GM04504 (cell line): ENCODE measurements at regions not wholly inside any gene's neighbourhood (a gene's known extent, or its start where the extent isn't known, plus 50 kb on each side); places are given as distances from the start of the nearest gene placed in this dataset.
"Not testable (repeated sequence)": the region's sequence is repeated elsewhere in the genome, so short reads cannot be mapped to it uniquely, and the experiment has no call there.

Experiments
- DNase-seq: peaks from one replicate; pipeline ENCODE4 v3.0.0-alpha.2; 2012; ENCODE audit warnings: low read depth

DNA sequence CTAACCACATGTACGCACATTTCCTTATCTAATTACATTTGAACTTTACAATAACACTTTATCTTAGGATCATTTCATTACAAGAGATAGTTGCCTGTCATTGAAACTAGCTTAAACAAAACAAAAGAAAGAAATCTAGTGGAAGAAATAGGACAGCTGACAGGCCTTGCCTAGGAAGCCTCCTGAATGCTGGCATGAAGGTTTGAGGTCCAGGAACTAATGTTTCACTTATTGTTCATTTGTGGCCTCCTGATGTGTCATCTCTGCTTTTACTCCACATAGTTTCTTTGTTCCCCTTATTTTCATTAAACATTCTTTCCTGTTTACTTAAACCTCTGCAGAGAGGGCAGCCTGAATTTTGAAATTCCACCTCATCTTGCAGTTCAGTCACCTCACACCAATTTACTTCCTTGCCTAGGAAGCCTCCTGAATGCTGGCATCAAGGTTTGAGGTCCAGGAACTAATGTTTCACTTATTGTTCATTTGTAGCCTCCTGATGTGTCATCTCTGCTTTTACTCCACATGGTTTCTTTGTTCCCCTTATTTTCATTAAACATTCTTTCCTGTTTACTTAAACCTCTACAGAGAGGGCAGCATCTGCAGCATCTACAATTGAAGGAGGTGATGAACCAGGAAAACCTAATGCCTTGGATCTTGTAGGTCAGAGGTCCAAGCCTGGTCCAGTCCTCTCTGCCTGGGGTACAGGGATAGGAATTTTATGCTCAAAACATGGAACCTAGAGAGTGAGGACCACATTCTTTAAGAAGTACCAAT lies 319.2 kb downstream of the SPATA31A1 start:
- not testable (repeated sequence) for DNase-seq

DNA sequence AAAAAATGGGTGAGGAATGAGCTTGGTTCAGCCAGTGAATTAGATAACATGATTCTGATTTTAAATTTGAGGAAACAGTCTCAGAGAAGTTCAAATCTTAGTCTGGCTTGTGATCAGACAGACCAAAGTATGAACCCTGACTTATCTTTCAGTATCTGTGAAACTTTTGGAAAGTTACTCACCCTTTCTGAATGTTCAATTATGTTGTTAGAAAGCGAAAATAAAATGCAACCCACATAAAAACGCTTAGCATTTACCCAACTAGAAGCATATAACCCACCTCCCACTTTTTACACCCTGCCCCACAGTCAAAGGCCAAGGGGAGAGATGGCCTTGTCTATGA lies 319.7 kb downstream of the SPATA31A1 start:
- DNase-seq, result not testable (repeated sequence)

DNA sequence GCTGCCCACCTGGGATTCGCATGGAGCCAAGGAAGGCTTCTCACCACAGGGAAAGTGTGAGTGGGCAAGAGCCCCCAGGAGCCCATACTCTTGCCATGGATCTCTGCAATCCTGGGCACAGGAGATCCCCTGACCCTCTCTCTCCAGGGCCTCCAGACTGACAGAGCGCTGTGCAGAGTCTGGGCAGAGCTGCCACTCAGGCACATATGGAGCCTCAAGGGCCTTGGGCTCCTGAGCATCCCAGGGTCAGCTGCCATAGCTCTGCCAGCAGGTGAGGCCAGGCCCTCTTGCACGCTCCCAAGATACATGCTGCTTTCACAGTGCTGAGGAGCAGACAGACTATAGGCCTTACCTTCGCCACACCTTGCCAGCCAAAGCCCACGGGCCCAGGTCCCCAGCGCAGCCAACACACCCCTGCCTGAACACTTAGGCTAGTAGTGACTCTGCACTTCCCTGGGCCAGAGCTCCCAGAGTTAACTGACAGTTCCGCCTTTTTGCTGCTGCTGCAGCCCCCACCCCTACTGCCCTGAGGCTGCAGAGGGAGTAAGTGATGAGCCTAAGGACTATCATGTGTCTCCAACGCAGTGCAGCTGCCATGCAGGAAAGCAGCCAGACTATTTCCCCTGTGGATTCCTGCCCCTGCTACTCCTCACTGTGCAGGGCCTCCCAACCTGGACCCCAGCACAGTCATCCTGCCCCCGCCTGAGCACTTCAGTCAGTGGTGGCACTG lies 323.2 kb downstream of the SPATA31A1 start:
- DNase-seq, result not testable (repeated sequence)

DNA sequence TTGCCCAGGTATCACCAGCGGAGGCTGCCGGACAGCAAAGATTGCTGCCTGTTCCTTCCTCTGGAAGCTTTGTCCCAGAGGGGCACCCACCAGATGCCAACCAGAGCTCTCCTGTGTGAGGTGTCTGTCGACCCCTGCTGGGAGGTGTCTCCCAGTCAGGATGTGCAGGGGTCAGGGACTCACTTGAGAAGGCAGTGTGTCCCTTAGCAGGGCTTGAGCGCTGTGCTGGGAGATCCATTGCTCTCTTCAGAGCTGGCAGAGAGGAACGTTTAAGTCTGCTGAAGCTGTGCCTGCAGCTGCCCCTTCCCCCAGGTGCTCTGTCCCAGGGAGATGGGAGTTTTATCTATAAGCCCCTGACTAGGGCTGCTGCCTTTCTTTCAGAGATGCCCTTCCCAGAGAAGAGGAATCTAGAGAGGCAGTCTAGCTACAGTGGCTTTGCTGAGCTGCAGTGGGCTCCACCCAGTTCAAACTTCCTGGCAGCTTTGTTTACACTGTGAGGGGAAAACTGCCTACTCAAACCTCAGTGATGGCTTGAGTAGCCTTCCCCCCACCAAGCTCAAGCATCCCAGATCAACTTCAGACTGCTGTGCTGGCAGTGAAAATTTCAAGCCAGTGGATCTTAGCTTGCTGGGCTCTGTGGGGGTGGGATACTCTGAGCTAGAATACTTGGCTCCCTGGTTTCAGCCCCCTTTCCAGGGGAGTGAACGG lies 325.4 kb downstream of the SPATA31A1 start:
- DNase-seq, result not testable (repeated sequence)

DNA sequence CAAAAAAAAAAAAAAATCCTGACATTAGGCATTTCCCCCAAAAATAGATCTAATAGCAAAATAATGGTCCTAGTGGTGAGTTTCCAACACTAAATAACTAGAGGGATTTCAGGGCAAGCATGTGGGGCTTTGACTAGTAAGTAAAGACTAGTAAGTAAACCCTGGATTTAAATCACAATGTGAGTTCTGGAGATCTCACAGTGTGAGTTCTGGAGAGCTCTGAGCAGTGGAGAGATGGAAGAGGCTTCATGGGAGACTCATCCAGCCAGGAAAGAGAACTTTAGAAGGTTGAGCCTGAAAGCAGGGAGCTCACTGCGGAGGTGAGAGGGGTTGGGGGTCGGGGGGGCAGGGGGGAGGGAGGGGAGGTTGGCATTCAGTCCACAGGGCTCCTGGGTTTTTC lies 373.4 kb downstream of the SPATA31A1 start:
- not testable (repeated sequence) for DNase-seq

DNA sequence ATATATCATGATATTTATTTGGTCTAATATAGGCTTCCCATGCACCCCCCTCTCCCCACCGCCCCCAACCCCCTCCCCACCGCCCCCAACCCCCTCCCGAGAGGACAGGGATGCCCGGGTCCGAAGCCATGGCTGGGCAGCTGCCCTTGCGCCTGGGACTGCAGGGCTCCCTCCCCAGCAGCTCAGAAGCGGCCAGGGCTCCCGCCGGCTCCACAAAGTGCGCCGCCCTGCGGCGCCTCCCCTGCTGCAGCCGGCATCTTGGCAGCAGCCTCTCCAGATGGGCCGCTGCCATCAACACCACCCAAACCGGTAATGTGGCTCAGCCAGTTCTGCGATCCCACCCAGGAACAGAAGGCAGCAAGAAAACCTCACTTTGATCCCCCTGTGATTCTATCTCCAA lies 389.4 kb downstream of the SPATA31A1 start:
- DNase-seq, result not testable (repeated sequence)

DNA sequence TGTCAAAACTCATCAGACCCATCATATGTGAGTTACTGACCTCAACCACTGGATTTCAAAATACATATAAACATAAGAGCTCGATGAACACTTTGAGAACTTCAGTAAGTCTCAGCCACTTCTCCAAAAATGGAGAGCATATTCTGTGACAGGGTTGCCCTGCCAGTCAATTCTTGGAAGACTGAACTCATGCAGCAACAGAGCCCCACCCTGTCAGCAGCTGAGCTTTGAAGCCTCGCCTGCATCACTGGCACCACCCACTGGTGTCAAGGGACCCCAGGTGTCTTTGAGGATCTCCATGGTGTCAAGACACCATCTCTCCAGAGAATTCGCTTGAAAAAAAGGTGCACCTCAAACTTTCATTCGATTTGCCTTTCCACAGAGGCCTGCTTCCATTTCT lies 420.1 kb downstream of the SPATA31A1 start:
- not testable (repeated sequence) for DNase-seq

DNA sequence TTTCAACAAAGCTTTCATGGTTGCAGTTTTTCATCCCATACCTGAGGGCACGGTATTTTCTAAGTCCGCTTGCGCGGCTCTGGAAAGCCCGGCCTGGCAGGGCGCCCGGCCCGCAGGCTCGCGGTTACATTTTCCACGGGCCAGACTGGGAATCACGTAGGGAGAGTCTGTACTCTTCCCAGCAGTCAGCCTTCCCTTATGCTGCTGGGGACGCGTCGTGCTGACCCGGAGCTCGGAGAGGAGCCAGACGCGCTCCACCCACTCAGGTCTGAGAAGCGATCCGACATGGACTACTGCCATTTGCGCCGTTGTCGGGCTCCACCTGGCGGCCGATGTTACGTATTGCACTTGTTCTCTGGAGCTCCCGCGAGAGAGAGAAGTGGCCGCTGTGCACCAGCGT lies 435.9 kb downstream of the SPATA31A1 start:
- not testable (repeated sequence) for DNase-seq

DNA sequence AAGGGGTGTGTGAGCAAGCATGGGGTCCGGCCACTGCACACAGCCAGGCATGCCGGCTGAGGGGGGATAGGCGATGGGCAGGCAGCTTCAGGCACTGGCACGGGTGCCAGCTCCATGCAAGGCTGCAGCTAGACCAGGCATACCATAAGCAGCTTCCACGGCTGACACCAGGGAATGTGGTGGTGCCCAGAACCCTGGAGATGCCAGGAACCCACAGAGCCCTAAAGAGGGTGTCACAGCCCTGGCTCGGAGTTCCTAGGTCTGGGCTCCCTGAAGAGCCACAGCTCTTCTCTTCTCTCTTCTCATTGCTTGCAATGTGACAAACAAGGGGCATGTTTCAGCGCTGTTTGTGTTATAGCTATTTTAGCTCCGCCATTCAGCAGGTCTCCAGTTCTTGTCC lies 442.5 kb downstream of the SPATA31A1 start:
- DNase-seq, result not testable (repeated sequence)

DNA sequence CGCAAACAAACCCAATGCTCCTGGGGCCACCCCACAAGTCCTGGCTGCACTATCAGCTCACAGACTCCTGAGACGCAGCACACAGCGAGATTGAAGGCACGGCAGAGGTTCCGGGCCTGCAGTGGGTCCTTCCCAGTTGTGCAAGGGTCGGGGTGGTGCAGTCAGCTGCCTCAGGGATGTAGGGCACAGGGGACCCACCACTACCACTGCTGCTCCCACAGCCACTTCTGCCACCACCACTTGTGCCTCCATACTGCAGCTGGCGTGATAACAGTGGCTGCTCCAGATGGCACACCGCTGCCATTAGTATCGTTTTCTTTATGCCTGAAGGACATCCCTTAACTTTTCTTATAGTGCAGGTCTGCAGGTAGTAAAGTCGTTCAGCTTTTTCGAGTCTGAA lies 443.8 kb downstream of the SPATA31A1 start:
- DNase-seq, result not testable (repeated sequence)

DNA sequence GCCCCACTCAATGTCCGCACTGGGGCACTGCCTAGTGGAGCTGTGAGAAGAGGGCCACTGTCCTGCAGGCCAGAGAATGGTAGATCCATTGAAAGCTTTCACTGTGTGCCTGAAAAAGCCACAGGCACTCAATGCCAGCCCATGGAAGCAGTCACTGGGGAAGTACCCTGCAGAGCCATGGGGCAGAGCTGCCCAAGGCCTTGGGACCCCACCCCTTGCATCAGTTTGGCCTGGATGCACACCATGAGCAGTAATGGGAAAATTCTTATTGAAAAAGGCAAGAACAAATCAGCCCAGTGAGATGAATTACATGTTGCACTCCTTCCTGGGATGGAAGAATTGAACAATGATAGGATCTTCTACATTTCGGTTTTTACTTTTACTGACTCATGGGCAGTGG lies 447.1 kb downstream of the SPATA31A1 start:
- DNase-seq, result not testable (repeated sequence)

DNA sequence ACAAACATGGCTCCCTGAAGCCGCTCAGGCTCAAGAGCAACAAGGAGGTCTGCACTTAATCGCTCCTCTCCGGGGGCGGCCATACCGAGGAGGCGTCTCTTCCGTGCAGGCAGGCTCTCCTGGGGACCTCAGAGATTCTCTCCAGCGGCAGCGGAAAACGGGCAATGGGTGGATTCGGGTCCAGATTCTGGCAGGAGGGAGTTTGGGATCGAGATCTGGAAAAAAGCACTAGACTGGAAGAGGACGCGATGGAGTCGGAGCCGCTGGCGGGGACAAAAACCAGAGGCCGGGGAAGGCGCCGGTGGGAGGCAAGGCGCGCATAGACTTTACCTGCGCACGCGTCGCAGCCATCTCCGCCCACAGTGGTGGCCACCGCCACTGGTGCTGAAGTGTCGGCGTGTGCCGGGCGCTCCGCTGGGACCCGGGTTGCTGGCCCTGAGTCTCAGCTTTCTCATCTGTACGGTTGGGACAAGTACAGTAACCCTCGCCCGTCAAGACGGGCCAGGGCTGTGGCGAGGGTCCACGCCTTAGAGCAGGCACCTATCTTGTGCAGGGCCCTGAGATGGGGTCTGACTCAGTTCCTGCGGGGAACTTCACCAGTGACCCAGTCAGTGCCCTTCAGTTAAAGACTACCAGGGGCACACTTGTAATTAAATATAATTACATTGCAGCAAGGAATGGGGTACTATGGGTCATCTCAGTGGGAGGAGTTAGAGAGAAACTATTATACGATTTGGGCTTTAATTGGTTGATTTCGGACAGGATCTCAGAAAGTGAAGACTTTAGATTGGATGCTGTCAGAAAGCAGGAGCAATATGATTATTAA lies 454.1 kb downstream of the SPATA31A1 start:
- peak; percentile 18 for DNase-seq

DNA sequence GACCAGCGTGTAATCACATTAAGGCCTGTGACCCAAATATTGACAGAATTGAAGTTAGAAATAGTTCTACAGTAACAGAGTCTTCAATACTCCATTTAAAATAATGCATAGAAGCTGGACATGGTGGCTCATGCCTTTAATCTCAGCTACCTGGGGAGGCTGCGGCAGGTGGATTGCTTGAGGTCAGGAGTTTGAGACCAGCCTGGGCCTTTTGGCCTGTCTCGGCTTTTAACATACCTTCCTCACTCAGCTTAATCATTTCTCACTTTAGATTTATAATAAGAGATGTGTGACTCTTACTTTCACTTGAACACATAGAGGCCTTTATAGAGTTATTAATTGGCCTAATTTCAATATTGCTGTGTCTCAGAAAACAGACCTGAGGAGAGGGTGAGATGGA lies 454.9 kb downstream of the SPATA31A1 start:
- DNase-seq, result not testable (repeated sequence)

DNA sequence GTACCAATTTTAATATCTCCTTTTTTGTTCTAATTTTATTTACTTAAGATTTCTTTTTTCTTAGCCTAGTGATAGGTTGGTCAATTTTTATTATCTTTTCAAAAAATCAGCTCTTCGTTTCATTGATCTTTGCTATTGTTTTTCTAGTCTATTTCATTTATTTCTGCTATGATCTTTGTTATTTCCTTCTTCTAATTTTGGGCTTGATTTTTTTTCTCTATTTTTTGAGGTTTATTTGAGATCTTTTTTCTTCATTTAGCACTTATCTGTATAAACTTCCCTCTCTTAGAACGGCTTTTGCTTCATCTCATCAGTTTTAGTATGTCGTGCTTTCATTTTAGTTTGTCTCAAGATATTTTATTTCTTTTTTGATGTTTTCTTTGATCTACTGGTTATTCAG lies 456.1 kb downstream of the SPATA31A1 start:
- not testable (repeated sequence) for DNase-seq

DNA sequence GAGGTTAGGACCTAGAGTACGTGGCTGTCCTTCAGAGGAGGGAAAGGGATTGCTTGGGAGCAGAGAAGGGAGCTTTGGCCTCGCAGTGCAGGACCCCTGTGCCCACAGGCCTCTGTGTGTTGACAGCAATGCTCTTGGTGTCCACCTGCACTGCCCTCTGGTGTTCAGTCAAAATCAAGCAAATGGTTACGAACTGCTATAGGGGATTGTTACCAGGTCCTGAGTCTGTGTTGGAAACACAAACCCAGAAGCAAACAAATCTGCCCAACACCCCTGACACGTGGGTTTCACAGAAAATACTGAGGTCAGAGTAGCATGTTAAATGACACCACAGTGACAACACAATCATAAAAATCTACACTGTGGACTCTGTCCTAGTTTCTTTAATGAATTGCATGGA lies 473.0 kb downstream of the SPATA31A1 start:
- DNase-seq, result not testable (repeated sequence)
